MM.1S (cell line): ENCODE measurements at regions not wholly inside any gene's neighbourhood (a gene's known extent, or its start where the extent isn't known, plus 50 kb on each side); places are given as distances from the start of the nearest gene placed in this dataset.

Experiments
- DNase-seq: peaks from one replicate; pipeline ENCODE4 v3.0.0-alpha.2; 2015
- H2AFZ ChIP-seq: fragments of 300-600 bp; sonication (generic); 2 replicates; pipeline ENCODE4 v1.6.0; 2016; ENCODE audit warnings: antibody characterized with exemption, low read length
- H3F3A ChIP-seq: fragments of 300-600 bp; sonication (generic); 2 replicates; pipeline ENCODE4 v1.6.1; 2016; ENCODE audit warnings: mild to moderate bottlenecking, antibody characterized with exemption, low read length, moderate library complexity, mixed read lengths; ENCODE audit not compliant: insufficient read depth
- H3K27ac ChIP-seq: fragments of 300-600 bp; sonication (generic); 2 replicates; pipeline ENCODE4 v1.5.1; 2016; ENCODE audit warnings: mild to moderate bottlenecking, low read length
- H3K27me3 ChIP-seq: fragments of 300-600 bp; sonication (generic); replicated peaks from 2 replicates; pipeline ENCODE4 v1.6.0; 2016; ENCODE audit warnings: low read length; ENCODE audit not compliant: insufficient read depth
- H3K36me3 ChIP-seq: fragments of 300-600 bp; sonication (generic); replicated peaks from 2 replicates; pipeline ENCODE4 v1.6.1; 2016; ENCODE audit warnings: mild to moderate bottlenecking, low read length, mixed read lengths; ENCODE audit not compliant: insufficient read depth
- H3K4me1 ChIP-seq: fragments of 300-600 bp; sonication (generic); 2 replicates; pipeline ENCODE4 v1.6.1; 2016; ENCODE audit warnings: low read length, mixed read lengths
- H3K4me2 ChIP-seq: fragments of 300-600 bp; sonication (generic); 2 replicates; pipeline ENCODE4 v1.6.0; 2016; ENCODE audit warnings: low read depth, low read length
- H3K4me3 ChIP-seq: fragments of 300-600 bp; sonication (generic); 2 replicates; pipeline ENCODE4 v1.5.1; 2016; ENCODE audit warnings: low read length, mixed read lengths
- H3K79me2 ChIP-seq: fragments of 300-600 bp; sonication (generic); 2 replicates; pipeline ENCODE4 v1.6.1; 2016; ENCODE audit warnings: mixed run types, low read length, mixed read lengths
- H3K9ac ChIP-seq: fragments of 300-600 bp; sonication (generic); 2 replicates; pipeline ENCODE4 v1.6.1; 2016; ENCODE audit warnings: low read length, mixed read lengths
- H3K9me2 ChIP-seq: fragments of 300-600 bp; sonication (generic); replicated peaks from 2 replicates; pipeline ENCODE4 v1.6.1; 2016; ENCODE audit warnings: mild to moderate bottlenecking, low read length, mixed read lengths; ENCODE audit not compliant: insufficient read depth
- H3K9me3 ChIP-seq: fragments of 300-600 bp; sonication (generic); replicated peaks from 2 replicates; pipeline ENCODE4 v1.6.1; 2016; ENCODE audit warnings: mild to moderate bottlenecking, low read length, mixed read lengths; ENCODE audit not compliant: insufficient read depth
- H4K20me1 ChIP-seq: fragments of 300-600 bp; sonication (generic); 2 replicates; pipeline ENCODE4 v1.6.1; 2016; ENCODE audit warnings: mild to moderate bottlenecking, low read length, moderate library complexity, mixed read lengths; ENCODE audit not compliant: insufficient read depth
- EZH2 ChIP-seq: fragments of 300-600 bp; sonication (generic); optimal IDR thresholded peaks from 2 replicates; pipeline ENCODE3; 2017; ENCODE audit warnings: low read depth, mild to moderate bottlenecking, antibody characterized with exemption, low read length, mixed read lengths
- EZH2phosphoT487 ChIP-seq: fragments of 300-600 bp; sonication (generic); IDR thresholded peaks from 2 replicates; pipeline ENCODE4 v1.6.1; 2018; ENCODE audit warnings: antibody characterized with exemption, low read length
- TF ChIP-seq, protein P1 (sequence below): fragments of 300-600 bp; sonication (generic); IDR thresholded peaks from 2 replicates; pipeline ENCODE4 v1.5.1; 2016; ENCODE audit warnings: antibody characterized with exemption, low read length, mixed read lengths

DNA sequence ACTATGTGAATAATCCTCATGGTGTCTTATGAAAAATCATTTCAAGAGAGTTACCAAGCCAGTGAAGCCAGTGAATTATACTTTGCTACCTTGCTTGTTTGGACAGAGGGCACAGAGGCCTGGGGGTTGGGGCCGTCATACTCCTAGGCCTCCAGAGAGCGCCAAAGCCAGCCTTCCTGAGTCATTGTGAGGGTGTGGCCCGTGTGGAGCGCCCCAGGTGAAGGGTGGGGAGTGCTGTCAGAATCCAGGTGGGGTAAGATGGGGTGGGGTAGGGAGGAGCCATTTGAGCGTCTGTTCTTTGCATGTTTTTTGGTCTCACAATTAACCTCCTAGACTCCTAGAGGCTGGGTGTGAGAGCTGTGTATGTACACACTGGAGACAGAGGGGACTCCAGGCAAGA, 71.1 kb downstream of the PERP start:
- no peak overlapping the region for H3K27ac ChIP-seq
- no peaks in the 10 kb centered on the region for H3K9me3 ChIP-seq

GRCh38 chr6:138037009-138037504, 70.2 kb downstream of the PERP start:
- H3K4me3 ChIP-seq, result no peak overlapping the region
- no peak overlapping the region for H3K27ac ChIP-seq
- DNase-seq, result no peak
- H3K9me3 ChIP-seq, result no peaks in the 10 kb centered on the region
- H3K79me2 ChIP-seq, result no peaks in the 10 kb centered on the region
- H3K9me2 ChIP-seq, result no peaks in the 10 kb centered on the region
- H3K4me2 ChIP-seq, result no peak overlapping the region
- no peak for TF ChIP-seq EZH2
- no peak for TF ChIP-seq EZH2phosphoT487
- TF ChIP-seq, protein P1, sequence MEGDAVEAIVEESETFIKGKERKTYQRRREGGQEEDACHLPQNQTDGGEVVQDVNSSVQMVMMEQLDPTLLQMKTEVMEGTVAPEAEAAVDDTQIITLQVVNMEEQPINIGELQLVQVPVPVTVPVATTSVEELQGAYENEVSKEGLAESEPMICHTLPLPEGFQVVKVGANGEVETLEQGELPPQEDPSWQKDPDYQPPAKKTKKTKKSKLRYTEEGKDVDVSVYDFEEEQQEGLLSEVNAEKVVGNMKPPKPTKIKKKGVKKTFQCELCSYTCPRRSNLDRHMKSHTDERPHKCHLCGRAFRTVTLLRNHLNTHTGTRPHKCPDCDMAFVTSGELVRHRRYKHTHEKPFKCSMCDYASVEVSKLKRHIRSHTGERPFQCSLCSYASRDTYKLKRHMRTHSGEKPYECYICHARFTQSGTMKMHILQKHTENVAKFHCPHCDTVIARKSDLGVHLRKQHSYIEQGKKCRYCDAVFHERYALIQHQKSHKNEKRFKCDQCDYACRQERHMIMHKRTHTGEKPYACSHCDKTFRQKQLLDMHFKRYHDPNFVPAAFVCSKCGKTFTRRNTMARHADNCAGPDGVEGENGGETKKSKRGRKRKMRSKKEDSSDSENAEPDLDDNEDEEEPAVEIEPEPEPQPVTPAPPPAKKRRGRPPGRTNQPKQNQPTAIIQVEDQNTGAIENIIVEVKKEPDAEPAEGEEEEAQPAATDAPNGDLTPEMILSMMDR, result no peak
- no peaks in the 10 kb centered on the region for H3K4me1 ChIP-seq
- no peaks in the 10 kb centered on the region for H3F3A ChIP-seq
- H3K9ac ChIP-seq, result no peak overlapping the region
- no peak overlapping the region for H2AFZ ChIP-seq
- H3K36me3 ChIP-seq, result no peaks in the 10 kb centered on the region
- H3K27me3 ChIP-seq, result no peaks in the 10 kb centered on the region
- H4K20me1 ChIP-seq, result no peaks in the 10 kb centered on the region

More for the DNA sequence above, 71.1 kb downstream of the PERP start:
- no peaks in the 10 kb centered on the region for H3K4me1 ChIP-seq
- no peak overlapping the region for H3K4me2 ChIP-seq
- TF ChIP-seq, protein P1, result no peak
- TF ChIP-seq EZH2, result no peak
- H3K79me2 ChIP-seq, result no peaks in the 10 kb centered on the region
- H3F3A ChIP-seq, result no peaks in the 10 kb centered on the region
- no peaks in the 10 kb centered on the region for H3K9me2 ChIP-seq
- no peak overlapping the region for H3K9ac ChIP-seq
- no peaks in the 10 kb centered on the region for H3K36me3 ChIP-seq
- no peak for DNase-seq
- H3K4me3 ChIP-seq, result no peak overlapping the region
- H4K20me1 ChIP-seq, result no peaks in the 10 kb centered on the region
- H3K27me3 ChIP-seq, result no peaks in the 10 kb centered on the region
- H2AFZ ChIP-seq, result no peak overlapping the region

DNA sequence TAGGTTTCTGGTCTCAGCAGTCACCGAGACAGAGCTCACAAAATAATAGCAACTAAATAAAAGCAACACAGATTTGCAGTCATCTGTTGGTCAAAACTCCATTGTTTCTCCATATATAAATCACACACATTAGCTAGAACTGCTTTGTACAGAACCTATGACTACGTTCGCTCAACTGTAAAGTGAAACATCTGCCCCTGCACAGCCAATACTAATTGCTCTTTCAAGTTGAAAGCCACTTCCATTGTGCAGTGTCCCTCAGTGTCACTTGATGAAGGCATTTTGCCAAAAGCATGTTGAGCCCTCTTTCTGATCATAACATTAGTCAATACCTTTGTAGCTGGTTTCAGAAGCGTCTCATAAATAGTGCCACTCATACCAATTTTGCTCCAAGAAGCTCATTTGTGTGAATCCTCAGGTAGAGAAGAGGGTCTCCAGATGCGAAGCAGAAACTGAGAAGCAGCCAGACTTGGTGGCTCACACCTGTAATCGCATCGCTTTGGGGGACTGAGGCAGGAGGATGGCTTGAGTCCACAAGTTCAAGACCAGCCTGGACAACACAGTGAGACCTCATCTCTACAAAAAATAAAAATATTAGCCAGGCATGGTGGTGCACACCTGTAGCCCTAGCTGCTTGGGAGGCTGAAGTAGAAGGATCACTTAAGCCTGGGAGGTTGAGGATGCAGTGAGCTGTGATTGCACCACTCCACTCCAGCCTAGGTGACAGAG, 68.9 kb downstream of the PERP start:
- H3K27ac ChIP-seq, result no peak overlapping the region
- no peaks in the 10 kb centered on the region for H3K27me3 ChIP-seq
- no peak for DNase-seq
- no peaks in the 10 kb centered on the region for H3K9me3 ChIP-seq
- H3K36me3 ChIP-seq, result no peaks in the 10 kb centered on the region
- no peaks in the 10 kb centered on the region for H4K20me1 ChIP-seq
- H3K79me2 ChIP-seq, result no peaks in the 10 kb centered on the region
- H3K9ac ChIP-seq, result no peak overlapping the region
- no peaks in the 10 kb centered on the region for H3K9me2 ChIP-seq
- no peak overlapping the region for H2AFZ ChIP-seq
- TF ChIP-seq EZH2 (no peak), EZH2phosphoT487 (no peak)
- TF ChIP-seq, protein P1, result no peak
- H3F3A ChIP-seq, result no peaks in the 10 kb centered on the region
- H3K4me3 ChIP-seq, result no peak overlapping the region
- H3K4me2 ChIP-seq, result no peak overlapping the region
- no peaks in the 10 kb centered on the region for H3K4me1 ChIP-seq
